DLD1 (cell line): ENCODE measurements at regions not wholly inside any gene's neighbourhood (a gene's known extent, or its start where the extent isn't known, plus 50 kb on each side); places are given as distances from the start of the nearest gene placed in this dataset.

Source experiments
- in situ Hi-C: cut with HindIII; loops from 2 replicates; pipeline ENCODE4 v1.10.0; 2017; ENCODE audit warnings: low sequenced_read_pairs

GRCh38 chr6:163946437-163946836, 531.9 kb downstream of the QKI start:
- in situ Hi-C loops = no loop called here

- in situ Hi-C loops = no loop called here
Observed at GRCh38 chr6:163945808-163946207, 531.3 kb downstream of the QKI start.

- in situ Hi-C loops = no loop called here
Observed at GRCh38 chr6:163944897-163945296, 530.4 kb downstream of the QKI start.

GRCh38 chr6:163943607-163944385, 529.3 kb downstream of the QKI start:
- in situ Hi-C loops = no loop called here

GRCh38 chr6:163942790-163943189, 528.3 kb downstream of the QKI start:
- in situ Hi-C loops = no loop called here

- in situ Hi-C loops = no loop called here
Observed at GRCh38 chr6:163941624-163941976, 527.1 kb downstream of the QKI start.

GRCh38 chr6:163940705-163941623, 526.4 kb downstream of the QKI start:
- in situ Hi-C loops = no loop called here

- in situ Hi-C loops = no loop called here
Observed at GRCh38 chr6:163937071-163937470, 522.6 kb downstream of the QKI start.

GRCh38 chr6:163935158-163935762, 520.7 kb downstream of the QKI start:
- in situ Hi-C loops = no loop called here

- in situ Hi-C loops = no loop called here
Observed at GRCh38 chr6:163930012-163930411, 515.5 kb downstream of the QKI start.

GRCh38 chr6:163929538-163929937, 515.0 kb downstream of the QKI start:
- in situ Hi-C loops = no loop called here

GRCh38 chr6:163926642-163927041, 512.1 kb downstream of the QKI start:
- in situ Hi-C loops = no loop called here

- in situ Hi-C loops = no loop called here
Observed at GRCh38 chr6:163925839-163926238, 511.3 kb downstream of the QKI start.

- in situ Hi-C loops = no loop called here
Observed at GRCh38 chr6:163923658-163924411, 509.3 kb downstream of the QKI start.

- in situ Hi-C loops = no loop called here
Observed at GRCh38 chr6:163922562-163922961, 508.0 kb downstream of the QKI start.

- in situ Hi-C loops = no loop called here
Observed at GRCh38 chr6:163919652-163920051, 505.1 kb downstream of the QKI start.

- in situ Hi-C loops = no loop called here
Observed at GRCh38 chr6:163916315-163917081, 502.0 kb downstream of the QKI start.

GRCh38 chr6:163915131-163915530, 500.6 kb downstream of the QKI start:
- in situ Hi-C loops = no loop called here

- in situ Hi-C loops = no loop called here
Observed at GRCh38 chr6:163913045-163913444, 498.5 kb downstream of the QKI start.

- in situ Hi-C loops = no loop called here
Observed at GRCh38 chr6:163906006-163906710, 491.6 kb downstream of the QKI start.
